Esophagus mucosa (tissue), 1 donor: ENCODE measurements at regions not wholly inside any gene's neighbourhood (a gene's known extent, or its start where the extent isn't known, plus 50 kb on each side); places are given as distances from the start of the nearest gene placed in this dataset.
"Not testable (repeated sequence)": the region's sequence is repeated elsewhere in the genome, so short reads cannot be mapped to it uniquely, and the experiment has no call there.

Experiments used
- ATAC-seq: fragments of 200-7000 bp; cut with Tn5 transposase; one replicate; pipeline ENCODE4 v1.9.1; 2020
- donor health status: DM: yes; HTN: yes; CAD: no.

GRCh38 chr3:174462916-174463315, 396.2 kb upstream of the NAALADL2 start:
- ATAC-seq: no peak

GRCh38 chr3:174465177-174465576, 394.0 kb upstream of the NAALADL2 start:
- no peak for ATAC-seq

GRCh38 chr3:174466471-174467054, 392.6 kb upstream of the NAALADL2 start:
- no peak for ATAC-seq

- no peak for ATAC-seq
Measured at GRCh38 chr3:174477491-174477890, 381.6 kb upstream of the NAALADL2 start.

- no peak for ATAC-seq
Measured at GRCh38 chr3:174480767-174481166, 378.4 kb upstream of the NAALADL2 start.

GRCh38 chr3:174482541-174482940, 376.6 kb upstream of the NAALADL2 start:
- ATAC-seq: no peak

- ATAC-seq: no peak
Measured at GRCh38 chr3:174483254-174483653, 375.9 kb upstream of the NAALADL2 start.

- ATAC-seq: not testable (repeated sequence)
Measured at GRCh38 chr3:174483856-174484255, 375.3 kb upstream of the NAALADL2 start.

GRCh38 chr3:174488527-174488926, 370.6 kb upstream of the NAALADL2 start:
- no peak for ATAC-seq

GRCh38 chr3:174495311-174495710, 363.8 kb upstream of the NAALADL2 start:
- no peak for ATAC-seq

- no peak for ATAC-seq
Measured at GRCh38 chr3:174495928-174496327, 363.2 kb upstream of the NAALADL2 start.

- no peak for ATAC-seq
Measured at GRCh38 chr3:174498638-174499037, 360.5 kb upstream of the NAALADL2 start.

- ATAC-seq: no peak
Measured at GRCh38 chr3:174505266-174505665, 353.9 kb upstream of the NAALADL2 start.

GRCh38 chr3:174524203-174524602, 334.9 kb upstream of the NAALADL2 start:
- no peak for ATAC-seq

- no peak for ATAC-seq
Measured at GRCh38 chr3:174529298-174529697, 329.8 kb upstream of the NAALADL2 start.

- ATAC-seq: no peak
Measured at GRCh38 chr3:174531262-174531982, 327.7 kb upstream of the NAALADL2 start.

- ATAC-seq: no peak
Measured at GRCh38 chr3:174532216-174532615, 326.9 kb upstream of the NAALADL2 start.

- ATAC-seq: no peak
Measured at GRCh38 chr3:174532776-174533175, 326.4 kb upstream of the NAALADL2 start.

GRCh38 chr3:174533286-174533685, 325.8 kb upstream of the NAALADL2 start:
- ATAC-seq: no peak

GRCh38 chr3:174536319-174536718, 322.8 kb upstream of the NAALADL2 start:
- ATAC-seq: no peak

- ATAC-seq: no peak
Measured at GRCh38 chr3:174538151-174538550, 321.0 kb upstream of the NAALADL2 start.

GRCh38 chr3:174540116-174540908, 318.8 kb upstream of the NAALADL2 start:
- no peak for ATAC-seq

GRCh38 chr3:174541708-174542315, 317.3 kb upstream of the NAALADL2 start:
- ATAC-seq: no peak
